HCT116 (cell line): ENCODE measurements at regions not wholly inside any gene's neighbourhood (a gene's known extent, or its start where the extent isn't known, plus 50 kb on each side); places are given as distances from the start of the nearest gene placed in this dataset.

Source experiments
- ATAC-seq: fragments of 200-7000 bp; cut with Tn5 transposase; 2 replicates; pipeline ENCODE4 v1.9.1; 2020; ENCODE audit warnings: mild to moderate bottlenecking, moderate library complexity
- BruUV-seq: library from RNA; stranded (reverse); fragments of 400-500 nt; replicated peaks from 2 replicates; lab custom pipeline; 2021; lab: Mats Ljungman, UMichigan
- CTCF ChIA-PET: fragments of 300-600 bp; sonication (Branson Sonifier 250); formaldehyde crosslinking; loops from one replicate; lab custom pipeline; 2021; ENCODE audit warnings: antibody characterized with exemption; lab: Charles Lee
- POLR2A ChIA-PET: fragments of 300-600, 350-600 bp; sonication (Branson Sonifier 250); formaldehyde crosslinking; loops from one replicate; lab custom pipeline; 2021; ENCODE audit warnings: antibody characterized with exemption; lab: Charles Lee
- RAD21 ChIA-PET, 2 experiments: fragments of 300-600 bp; sonication (Branson Sonifier 250); formaldehyde crosslinking; loops; one replicate each; lab custom pipeline; 2023; ENCODE audit warnings: low total read pairs in 2 of 2; ENCODE audit not compliant: uncharacterized antibody in 2 of 2, unreplicated experiment in 2 of 2, low non-redundant PET in 1 of 2; lab: Charles Lee
- DNase-seq: peaks from one replicate; pipeline ENCODE4 v3.0.0-alpha.2; 2010; ENCODE audit warnings: low read depth, low spot score
- H2AFZ ChIP-seq: fragments of 200-600 bp; shearing (Covaris generic), sonication (generic); 2 replicates; pipeline ENCODE4 v1.6.1; 2017; ENCODE audit warnings: low read depth, mixed run types, mixed read lengths, antibody characterized with exemption, low read length; ENCODE audit not compliant: poor library complexity, severe bottlenecking
- H3K27ac ChIP-seq: 2 replicates; pipeline ENCODE4 v1.5.1; 2012; ENCODE audit warnings: low read depth, low read length
- H3K27me3 ChIP-seq: fragments of 200-600 bp; sonication (generic); 2 replicates; pipeline ENCODE4 v1.6.1; 2016; ENCODE audit warnings: mixed run types, low read length, mixed read lengths; ENCODE audit not compliant: insufficient read depth
- H3K36me3 ChIP-seq, 2 experiments: fragments of 200-500 bp in 1 of 2; fragments of 200-600 bp in 1 of 2; sonication (Bioruptor generic) in 1 of 2; sonication (generic) in 1 of 2; 2 replicates each; pipeline versions ENCODE4 v1.5.1 to v1.6.1; 2014 to 2016; ENCODE audit warnings: low read length in 2 of 2, inconsistent platforms in 1 of 2, mixed read lengths in 1 of 2, mixed run types in 1 of 2; ENCODE audit not compliant: insufficient read depth in 2 of 2, control insufficient read depth in 1 of 2
- H3K4me1 ChIP-seq, 2 experiments: fragments of 200-600 bp in 1 of 2; sonication (generic) in 1 of 2; 2 replicates each; pipeline versions ENCODE4 v1.5.1 to v1.6.1; 2012 to 2017; ENCODE audit warnings: low read length in 2 of 2, inconsistent platforms in 1 of 2, mild to moderate bottlenecking in 1 of 2, mixed read lengths in 1 of 2, mixed run types in 1 of 2, moderate library complexity in 1 of 2; ENCODE audit not compliant: insufficient read depth in 2 of 2, control insufficient read depth in 1 of 2
- H3K4me2 ChIP-seq: fragments of 200-600 bp; sonication (generic); 2 replicates; pipeline ENCODE4 v1.6.1; 2017; ENCODE audit warnings: mixed run types, low read length, mixed read lengths
- H3K4me3 ChIP-seq, 2 experiments: fragments of 200-600 bp in 1 of 2; sonication (generic) in 1 of 2; replicated peaks in 1 of 2; 2 replicates each; pipeline ENCODE4 v1.5.1; 2011 to 2016; ENCODE audit warnings: low read length in 2 of 2, control low read depth in 1 of 2, low read depth in 1 of 2, mild to moderate bottlenecking in 1 of 2, mixed read lengths in 1 of 2, mixed run types in 1 of 2
- H3K79me2 ChIP-seq: fragments of 200-600 bp; sonication (generic); 2 replicates; pipeline ENCODE4 v1.6.1; 2017; ENCODE audit warnings: mild to moderate bottlenecking, mixed run types, low read length, moderate library complexity, mixed read lengths; ENCODE audit not compliant: insufficient read depth
- H3K9ac ChIP-seq: fragments of 200-600 bp; sonication (generic); 2 replicates; pipeline ENCODE4 v1.6.1; 2016; ENCODE audit warnings: low read length, mixed read lengths
- H3K9me2 ChIP-seq: fragments of 200-600 bp; sonication (generic), shearing (Covaris generic); 2 replicates; pipeline ENCODE4 v1.6.1; 2017; ENCODE audit warnings: mixed run types, mild to moderate bottlenecking, moderate library complexity; ENCODE audit not compliant: insufficient read depth
- H3K9me3 ChIP-seq, 2 experiments: fragments of 200-500 bp in 1 of 2; fragments of 200-600 bp in 1 of 2; sonication (Bioruptor generic) in 1 of 2; sonication (generic) in 1 of 2; 2 replicates each; pipeline ENCODE4 v1.6.1; 2014 to 2017; ENCODE audit warnings: low read length in 2 of 2, mixed read lengths in 2 of 2, inconsistent platforms in 1 of 2, low read depth in 1 of 2, mild to moderate bottlenecking in 1 of 2, mixed run types in 1 of 2, moderate library complexity in 1 of 2; ENCODE audit not compliant: control insufficient read depth in 1 of 2, insufficient read depth in 1 of 2
- H4K20me1 ChIP-seq: fragments of 200-600 bp; sonication (generic), shearing (Covaris generic); 2 replicates; pipeline ENCODE4 v1.6.1; 2017; ENCODE audit warnings: mixed run types, mild to moderate bottlenecking, moderate library complexity; ENCODE audit not compliant: insufficient read depth
- CBX3 ChIP-seq: IDR thresholded peaks from 2 replicates; pipeline ENCODE4 v1.6.1; 2012; ENCODE audit warnings: low read depth
- CEBPB ChIP-seq: IDR thresholded peaks from 2 replicates; pipeline ENCODE4 v1.6.1; 2012; ENCODE audit warnings: low read depth
- ELF1 ChIP-seq: IDR thresholded peaks from 2 replicates; pipeline ENCODE4 v1.6.1; 2012; ENCODE audit warnings: low read depth, borderline replicate concordance
- EZH2 ChIP-seq: fragments of 200-600 bp; sonication (generic); IDR thresholded peaks from 2 replicates; pipeline ENCODE4 v1.6.1; 2017; ENCODE audit warnings: antibody characterized with exemption, mixed run types
- FOSL1 ChIP-seq: IDR thresholded peaks from 2 replicates; pipeline ENCODE4 v1.6.1; 2012; ENCODE audit warnings: low read depth
- JUND ChIP-seq: IDR thresholded peaks from 2 replicates; pipeline ENCODE4 v1.6.1; 2012
- REST ChIP-seq: IDR thresholded peaks from 2 replicates; pipeline ENCODE4 v1.6.1; 2012; ENCODE audit warnings: low read depth
- TCF7L2 ChIP-seq: IDR thresholded peaks from 2 replicates; pipeline ENCODE4 v1.7.0; 2011; ENCODE audit warnings: borderline replicate concordance, inconsistent platforms; ENCODE audit not compliant: insufficient read depth, insufficient read length; ENCODE audit errors: extremely low read depth
- YY1 ChIP-seq: IDR thresholded peaks from 2 replicates; pipeline ENCODE4 v1.6.1; 2011; ENCODE audit warnings: low read length, low read depth, moderate library complexity, mild to moderate bottlenecking; ENCODE audit not compliant: insufficient replicate concordance; ENCODE audit errors: extremely low read depth
- intact Hi-C: fragments of 100-400 bp; cut with micrococcal nuclease; formaldehyde crosslinking; loops from 2 replicates; pipeline ENCODE4 v1.10.0; 2022

- no peak for TF ChIP-seq REST
- no peak for TF ChIP-seq FOSL1
- no peak for TF ChIP-seq CEBPB
- no peak for TF ChIP-seq JUND
- no peak for TF ChIP-seq TCF7L2
- TF ChIP-seq CBX3: no peak
- TF ChIP-seq EZH2: no peak
- no peak for TF ChIP-seq ELF1
- no peak for TF ChIP-seq YY1
- Histone ChIP-seq H3K4me3 (no peak overlapping the region), H3K9me3 (no peaks in the 10 kb centered on the region), H3K36me3 (no peaks in the 10 kb centered on the region), H3K27me3 (no peaks in the 10 kb centered on the region), H3K4me2 (no peak overlapping the region), H3K9ac (no peak overlapping the region), H3K27ac (no peak overlapping the region), H3K79me2 (no peaks in the 10 kb centered on the region), H2AFZ (no peak overlapping the region), H3K4me1 (no peaks in the 10 kb centered on the region), H3K9me2 (no peaks in the 10 kb centered on the region), H4K20me1 (no peaks in the 10 kb centered on the region)
- ChIA-PET CTCF (no interaction called here), RAD21 (no interaction called here), POLR2A (no interaction called here)
- DNase-seq (no peak), ATAC-seq (no peak)
- intact Hi-C loops: no loop called here
- no TSS peak for BruUV-seq
Measured at GRCh38 chr4:119783189-119783983, 154.8 kb upstream of the PDE5A start.
